Stimulated activated naive CD8-positive, alpha-beta T cell treated with anti-CD3 and anti-CD28 coated beads, Interleukin-15, amount 100 ng/mL, for 72 hours (primary cell): ENCODE measurements at regions not wholly inside any gene's neighbourhood (a gene's known extent, or its start where the extent isn't known, plus 50 kb on each side); places are given as distances from the start of the nearest gene placed in this dataset.
A peak's percentile ranks its signal among the peaks of the same experiment; 100 is the strongest.
"Not testable (repeated sequence)": the region's sequence is repeated elsewhere in the genome, so short reads cannot be mapped to it uniquely, and the experiment has no call there.

ENCODE experiments used
- ATAC-seq: fragments of 150-1000 bp; cut with Tn5 transposase; 2 replicates; pipeline ENCODE4 v1.10.0; 2021; ENCODE audit warnings: mild to moderate bottlenecking, moderate library complexity
- DNase-seq, 2 donors: peaks; one replicate each; pipeline ENCODE4 v3.0.0; 2021 to 2022
- H3K27ac Mint-ChIP-seq, 2 donors: one replicate each; pipeline ENCODE4 v1.8.0; 2022; ENCODE audit warnings: mild to moderate bottlenecking in 2 of 2, mixed read lengths in 2 of 2, moderate library complexity in 2 of 2
- H3K27me3 Mint-ChIP-seq: one replicate; pipeline ENCODE4 v1.8.0; 2022; ENCODE audit warnings: mixed read lengths
- H3K4me1 Mint-ChIP-seq: one replicate; pipeline ENCODE4 v1.8.0; 2022; ENCODE audit warnings: mild to moderate bottlenecking, mixed read lengths
- H3K4me3 Mint-ChIP-seq, 2 donors: one replicate each; pipeline ENCODE4 v1.8.0; 2022; ENCODE audit warnings: mild to moderate bottlenecking in 2 of 2, mixed read lengths in 2 of 2, moderate library complexity in 1 of 2
- H3K9me3 Mint-ChIP-seq, 2 donors: one replicate each; pipeline ENCODE4 v1.8.0; 2022; ENCODE audit warnings: mixed read lengths in 2 of 2

DNA sequence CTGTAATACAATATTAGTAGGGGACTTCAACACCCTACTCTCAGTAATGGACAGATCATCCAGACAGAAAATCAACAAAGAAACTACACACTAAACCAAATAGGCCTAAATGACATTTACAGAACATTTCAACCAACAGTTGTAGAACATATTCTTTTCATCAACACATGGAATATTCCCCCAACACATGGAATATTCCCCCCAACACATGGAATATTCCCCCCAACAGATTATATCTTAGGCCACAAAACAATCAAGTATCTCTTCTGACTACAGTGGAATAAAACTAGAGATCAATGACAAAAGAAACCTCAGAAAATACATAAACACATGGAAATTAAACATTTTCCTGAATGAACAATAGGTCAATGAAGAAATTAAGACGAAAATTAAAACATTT lies 187.2 kb upstream of the RBBP8 start:
- Mint-ChIP-seq H3K9me3 (peaks cover 9 to 33% of the 10 kb centered on the region in 2 donors), H3K27ac (no peak overlapping the region), H3K4me1 (no peaks in the 10 kb centered on the region), H3K27me3 (peaks cover 30% of the 10 kb centered on the region), H3K4me3 (no peak overlapping the region)
- DNase-seq (no peak), ATAC-seq (no peak)

DNA sequence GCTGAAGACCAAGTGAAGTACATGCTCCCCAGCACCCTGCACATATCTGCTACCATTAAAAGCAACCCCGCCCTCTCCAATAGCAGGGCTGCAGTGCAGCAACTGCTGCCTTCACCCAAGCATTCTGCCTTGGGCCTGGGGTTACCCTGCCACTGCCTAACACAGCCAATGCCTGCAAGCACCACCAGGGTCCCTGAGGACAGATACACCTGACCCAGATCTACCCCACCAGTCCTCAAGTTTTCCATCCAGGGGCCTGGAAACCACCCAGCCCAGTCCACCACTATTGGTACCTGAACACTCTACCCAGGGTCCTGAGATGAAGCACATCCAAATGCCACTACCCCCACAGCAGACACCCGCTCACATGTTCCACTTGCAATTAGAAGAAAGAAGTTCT lies 181.1 kb upstream of the RBBP8 start:
- no peak for DNase-seq
- Mint-ChIP-seq H3K27ac (peak overlapping the region in 1 of 2 donors; percentile 63), H3K9me3 (peaks cover 0 to 8% of the 10 kb centered on the region in 2 donors), H3K4me1 (no peaks in the 10 kb centered on the region), H3K4me3 (no peak overlapping the region), H3K27me3 (peaks cover 32% of the 10 kb centered on the region)
- no peak for ATAC-seq

DNA sequence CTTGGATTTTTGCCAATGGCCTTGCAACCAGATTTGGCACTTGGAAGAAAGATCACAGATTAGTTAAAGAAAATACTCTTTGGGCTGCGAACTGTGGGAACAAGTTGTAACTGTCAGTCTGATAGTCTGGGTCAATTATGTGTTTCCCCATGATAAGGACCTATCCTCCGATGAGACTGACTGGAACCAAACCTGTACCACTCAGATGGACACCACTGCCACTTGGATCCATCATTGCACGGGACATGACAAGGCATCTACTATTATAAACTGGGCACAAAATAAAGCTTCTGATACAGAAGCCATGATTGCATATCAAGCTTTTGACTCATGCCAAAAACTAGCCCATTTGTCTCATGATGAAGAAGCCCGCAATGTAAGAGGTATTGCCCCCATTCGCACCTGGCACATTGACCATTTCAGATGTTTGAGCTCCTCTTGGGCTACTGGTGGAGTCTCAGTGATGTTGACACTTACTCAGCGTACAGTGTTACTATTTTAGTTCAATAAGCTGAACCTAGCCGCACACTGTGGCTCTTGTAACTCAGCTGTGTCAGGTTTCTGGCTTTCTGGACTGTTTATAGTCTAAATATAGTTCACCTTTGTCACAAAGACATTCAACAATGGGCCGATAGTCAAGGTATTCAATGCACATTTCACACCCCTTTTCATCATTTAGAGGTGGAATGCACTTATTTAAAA lies 179.8 kb upstream of the RBBP8 start:
- Mint-ChIP-seq H3K4me1 (no peaks in the 10 kb centered on the region), H3K9me3 (peaks cover under 1 to 2% of the 10 kb centered on the region in 2 donors), H3K27me3 (peaks cover 28% of the 10 kb centered on the region), H3K27ac (no peak overlapping the region), H3K4me3 (no peak overlapping the region)
- DNase-seq, result no peak
- no peak for ATAC-seq

DNA sequence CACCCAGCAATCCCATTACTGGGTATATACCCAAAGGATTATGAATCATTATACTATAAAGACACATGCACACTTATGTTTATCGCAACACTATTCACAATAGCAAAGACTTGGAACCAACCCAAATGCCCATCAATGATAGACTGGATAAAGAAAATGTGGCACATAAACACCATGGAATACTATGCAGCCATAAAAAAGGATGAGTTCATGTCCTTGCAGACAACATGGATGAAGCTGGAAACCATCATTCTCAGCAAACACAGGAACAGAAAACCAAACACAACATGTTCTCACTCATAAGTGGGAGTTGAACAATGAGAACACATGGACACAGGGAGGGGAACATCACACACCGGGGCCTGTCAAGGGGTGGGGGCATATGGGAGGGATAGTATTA lies 169.1 kb upstream of the RBBP8 start:
- DNase-seq, result not testable (repeated sequence)
- H3K27me3 Mint-ChIP-seq, result peaks cover 15% of the 10 kb centered on the region

DNA sequence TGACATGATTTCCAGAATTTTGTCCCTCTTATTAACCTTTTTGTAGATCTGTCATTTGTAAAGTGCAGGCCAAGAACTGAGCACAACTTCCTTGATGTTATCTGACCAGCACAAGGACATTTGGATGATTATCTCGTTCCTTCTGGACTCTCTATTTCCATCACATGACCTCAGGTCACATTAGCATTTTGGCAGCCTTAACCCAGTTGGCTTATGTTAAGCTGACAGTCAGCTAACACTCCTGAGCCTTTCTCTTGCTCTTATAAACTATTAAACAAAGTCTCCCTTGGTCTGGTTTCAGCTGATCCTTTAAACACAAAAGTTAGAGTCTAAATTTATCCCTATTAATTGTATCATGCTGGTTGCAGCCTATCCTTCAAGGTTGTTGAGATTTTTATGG lies 167.2 kb upstream of the RBBP8 start:
- peaks cover 11% of the 10 kb centered on the region for H3K27me3 Mint-ChIP-seq
- ATAC-seq (no peak), DNase-seq (no peak)
- peaks cover 4 to 11% of the 10 kb centered on the region in 2 donors for H3K9me3 Mint-ChIP-seq
- H3K4me1 Mint-ChIP-seq, result no peaks in the 10 kb centered on the region
- no peak overlapping the region for H3K4me3 Mint-ChIP-seq
- H3K27ac Mint-ChIP-seq, result no peak overlapping the region

More for the DNA sequence above, 169.1 kb upstream of the RBBP8 start:
- H3K27ac Mint-ChIP-seq, H3K4me3 Mint-ChIP-seq, ATAC-seq, H3K4me1 Mint-ChIP-seq: not testable (repeated sequence)
- H3K9me3 Mint-ChIP-seq, result peaks cover 4 to 11% of the 10 kb centered on the region in 2 donors

DNA sequence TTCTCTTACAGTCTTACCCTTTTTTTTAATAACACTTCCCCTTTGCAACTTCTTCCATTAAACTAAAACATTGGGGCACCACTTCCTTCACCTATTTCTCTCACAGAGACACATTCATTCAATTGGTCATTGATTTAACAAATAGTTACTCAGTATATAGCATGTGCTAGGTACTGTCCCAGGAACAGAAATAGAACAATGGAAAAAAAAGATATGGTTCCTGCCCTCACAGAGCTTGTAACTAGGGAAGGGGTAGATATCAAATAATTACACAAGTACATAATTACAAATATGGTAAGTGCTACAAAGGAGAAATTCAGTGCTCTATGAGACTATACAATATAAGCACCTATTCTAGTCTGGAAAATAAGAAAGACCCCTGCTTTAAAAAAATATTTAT lies 165.5 kb upstream of the RBBP8 start:
- Mint-ChIP-seq H3K4me3 (no peak overlapping the region), H3K27ac (no peak overlapping the region), H3K27me3 (no peaks in the 10 kb centered on the region), H3K9me3 (peaks cover 2 to 4% of the 10 kb centered on the region in 2 donors), H3K4me1 (no peaks in the 10 kb centered on the region)
- DNase-seq (no peak), ATAC-seq (no peak)

DNA sequence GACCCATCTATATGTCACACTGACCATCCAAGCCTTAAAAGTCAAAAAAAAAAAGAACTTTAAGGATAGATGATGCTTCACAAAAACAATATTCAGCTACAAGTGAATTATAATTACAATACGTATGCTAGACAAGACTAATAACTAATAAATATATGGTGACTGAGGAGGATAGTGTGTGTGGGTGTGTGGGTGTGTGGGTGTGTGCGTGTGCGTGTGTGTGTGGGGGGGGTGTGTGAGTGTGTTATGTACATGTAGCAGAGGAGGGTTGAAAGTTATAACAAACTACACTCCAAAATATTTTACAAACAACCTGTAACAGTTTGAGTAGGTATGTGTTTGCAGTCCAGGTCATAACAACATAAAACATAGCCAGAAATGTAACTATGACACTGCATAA lies 159.2 kb upstream of the RBBP8 start:
- ATAC-seq (no peak), DNase-seq (no peak)
- H3K4me1 Mint-ChIP-seq, result no peaks in the 10 kb centered on the region

DNA sequence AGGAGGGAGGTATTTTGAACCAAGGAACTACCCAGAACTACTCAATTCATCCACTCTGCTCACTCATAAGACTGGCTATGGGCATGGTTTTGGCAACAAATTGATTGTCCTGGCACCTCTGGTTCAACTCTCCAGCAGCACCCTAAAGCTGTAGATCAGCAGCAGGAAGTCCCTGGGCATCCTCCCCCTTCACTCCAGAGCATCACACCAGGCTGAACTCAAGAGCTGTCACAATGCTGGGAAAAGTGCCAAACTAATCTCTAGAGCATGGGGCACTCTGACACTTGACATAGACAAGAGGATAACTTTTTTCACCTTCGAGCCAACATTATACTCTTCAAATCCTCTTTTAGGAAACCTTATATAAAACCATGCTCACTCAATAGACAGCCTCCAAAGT lies 154.1 kb upstream of the RBBP8 start:
- Mint-ChIP-seq H3K4me1 (no peaks in the 10 kb centered on the region), H3K27me3 (peaks cover 24% of the 10 kb centered on the region), H3K9me3 (no peaks in the 10 kb centered on the region), H3K4me3 (no peak overlapping the region), H3K27ac (no peak overlapping the region)
- ATAC-seq (no peak), DNase-seq (no peak)

More for the DNA sequence above, 159.2 kb upstream of the RBBP8 start:
- Mint-ChIP-seq H3K27me3 (peaks cover 8% of the 10 kb centered on the region), H3K4me3 (no peak overlapping the region), H3K9me3 (peaks cover 0 to 4% of the 10 kb centered on the region in 2 donors), H3K27ac (no peak overlapping the region)

DNA sequence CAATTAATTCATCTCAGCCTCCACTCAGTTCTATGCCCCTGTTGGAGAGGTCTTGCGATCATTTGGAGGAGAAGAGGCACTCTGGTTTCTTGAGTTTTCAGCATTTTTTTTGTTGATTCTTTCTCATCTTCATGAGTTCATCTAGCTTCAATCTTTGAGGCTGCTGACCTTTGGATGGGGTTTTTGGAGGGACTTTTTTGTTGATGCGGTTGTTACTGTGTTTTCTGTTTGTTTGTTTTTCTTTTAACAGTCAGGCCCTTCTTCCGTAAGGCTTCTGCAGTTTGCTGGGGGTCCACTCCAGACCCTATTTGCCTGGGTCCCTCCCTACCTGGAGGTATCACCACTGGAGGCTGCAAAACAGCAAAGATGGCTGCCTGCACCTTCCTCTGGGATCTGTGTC lies 149.9 kb upstream of the RBBP8 start:
- peaks cover 23% of the 10 kb centered on the region for H3K27me3 Mint-ChIP-seq
- no peak overlapping the region for H3K27ac Mint-ChIP-seq
- H3K4me3 Mint-ChIP-seq, result no peak overlapping the region
- DNase-seq, result no peak
- H3K4me1 Mint-ChIP-seq, result no peaks in the 10 kb centered on the region
- ATAC-seq, result no peak
- no peaks in the 10 kb centered on the region for H3K9me3 Mint-ChIP-seq

DNA sequence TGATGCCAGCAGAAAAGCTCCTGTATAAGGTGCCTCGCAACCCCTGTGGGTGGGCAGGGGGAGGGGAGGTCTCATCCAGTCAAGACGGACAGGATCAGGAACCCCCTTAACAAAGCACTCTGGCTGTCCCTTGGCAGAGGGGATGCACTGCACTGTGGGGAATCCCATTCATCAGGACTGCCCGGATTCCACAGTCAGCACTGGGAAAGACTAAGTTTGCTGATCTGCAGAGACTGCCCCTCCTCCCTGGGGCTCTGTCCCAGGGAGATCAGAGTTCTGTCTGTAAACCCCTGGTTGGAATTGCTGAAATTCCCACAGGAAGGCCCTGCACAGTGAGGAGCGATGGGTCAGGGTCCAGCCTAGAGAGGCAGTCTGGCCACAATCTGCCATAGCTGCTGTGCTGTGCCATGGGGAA lies 149.5 kb upstream of the RBBP8 start:
- no peak overlapping the region for H3K27ac Mint-ChIP-seq
- peaks cover 23% of the 10 kb centered on the region for H3K27me3 Mint-ChIP-seq
- no peaks in the 10 kb centered on the region for H3K4me1 Mint-ChIP-seq
- H3K9me3 Mint-ChIP-seq, result no peaks in the 10 kb centered on the region
- no peak overlapping the region for H3K4me3 Mint-ChIP-seq
- ATAC-seq, result no peak
- DNase-seq, result no peak

DNA sequence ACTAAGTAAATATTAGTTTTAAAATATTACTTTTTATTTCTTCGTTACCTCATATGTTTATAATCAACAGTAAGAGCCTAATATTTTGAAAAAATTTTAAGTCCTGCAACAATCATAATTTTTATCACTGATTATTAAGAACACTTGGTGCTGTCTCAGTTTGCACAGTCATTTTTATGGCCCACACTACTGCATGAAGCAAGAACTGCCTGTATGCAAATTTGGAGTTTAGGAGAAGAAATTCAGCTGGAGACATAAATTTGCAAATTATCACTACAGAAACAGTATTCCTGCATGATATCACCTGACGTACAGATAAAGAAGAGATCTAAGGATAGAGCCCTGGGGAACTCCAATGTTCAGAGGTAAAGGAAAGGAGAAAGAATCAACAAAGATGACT lies 144.1 kb upstream of the RBBP8 start:
- no peaks in the 10 kb centered on the region for H3K9me3 Mint-ChIP-seq

DNA sequence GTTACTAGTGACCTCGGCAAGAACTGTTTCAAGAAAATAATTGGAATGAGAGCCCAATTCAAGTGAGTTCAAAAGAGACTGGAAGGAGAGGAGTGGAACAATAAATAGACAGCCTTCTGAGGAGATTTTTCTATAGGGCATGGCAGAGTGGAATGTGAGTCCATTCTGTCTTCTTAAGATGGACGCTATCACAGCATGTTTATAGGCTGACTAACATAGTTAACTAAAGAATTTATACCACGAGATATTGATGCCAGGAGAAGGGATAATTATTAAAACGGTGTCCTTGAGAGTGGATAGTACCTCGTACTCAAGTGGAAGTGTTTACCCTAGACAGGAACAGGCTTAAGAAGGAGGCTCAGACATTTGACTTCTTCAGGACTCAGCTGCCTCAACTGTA lies 143.5 kb upstream of the RBBP8 start:
- no peak overlapping the region for H3K27ac Mint-ChIP-seq
- no peak overlapping the region for H3K4me3 Mint-ChIP-seq
- ATAC-seq (no peak), DNase-seq (no peak)
- H3K4me1 Mint-ChIP-seq, result no peaks in the 10 kb centered on the region
- peaks cover 39% of the 10 kb centered on the region for H3K27me3 Mint-ChIP-seq
- H3K9me3 Mint-ChIP-seq, result no peaks in the 10 kb centered on the region

More for the DNA sequence above, 144.1 kb upstream of the RBBP8 start:
- no peak overlapping the region for H3K27ac Mint-ChIP-seq
- H3K4me3 Mint-ChIP-seq, result no peak overlapping the region
- H3K27me3 Mint-ChIP-seq, result peaks cover 37% of the 10 kb centered on the region
- DNase-seq (no peak), ATAC-seq (no peak)
- H3K4me1 Mint-ChIP-seq, result no peaks in the 10 kb centered on the region

DNA sequence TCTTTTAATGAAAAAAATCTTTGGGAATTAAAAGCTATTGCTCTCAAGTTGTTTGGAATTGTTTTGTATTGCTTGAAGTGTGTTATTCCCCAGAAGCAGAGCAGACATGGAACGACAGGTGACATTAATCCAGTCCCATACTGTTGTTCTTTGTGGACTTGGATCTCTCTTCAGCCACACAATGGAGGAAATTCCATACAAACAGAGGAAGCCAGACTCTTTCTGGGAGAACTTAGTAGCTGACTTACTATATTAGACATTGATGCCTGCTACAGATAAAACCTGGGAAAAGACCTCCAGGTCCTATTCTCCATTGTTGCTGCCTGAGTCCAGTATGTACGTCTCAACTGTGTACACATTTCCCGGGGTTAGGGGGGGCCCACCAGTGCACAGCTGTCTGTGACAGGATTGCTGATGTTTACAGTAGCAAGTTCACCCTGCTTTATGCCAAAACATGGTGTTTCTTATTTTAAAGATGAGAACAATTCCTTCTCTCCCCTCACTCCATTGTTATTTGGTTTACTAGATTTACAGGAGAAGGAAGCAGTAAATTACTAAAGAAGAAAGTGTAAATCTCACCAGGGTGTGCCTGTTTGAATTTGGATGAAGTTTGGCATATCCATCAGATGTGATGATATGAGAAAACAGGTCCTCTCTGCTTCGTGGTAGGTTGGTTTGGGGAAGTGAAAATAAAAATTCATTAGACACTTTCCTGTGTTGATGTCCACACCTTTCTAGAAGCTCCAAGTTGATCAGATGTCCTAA lies 142.4 kb upstream of the RBBP8 start:
- ATAC-seq, result no peak

DNA sequence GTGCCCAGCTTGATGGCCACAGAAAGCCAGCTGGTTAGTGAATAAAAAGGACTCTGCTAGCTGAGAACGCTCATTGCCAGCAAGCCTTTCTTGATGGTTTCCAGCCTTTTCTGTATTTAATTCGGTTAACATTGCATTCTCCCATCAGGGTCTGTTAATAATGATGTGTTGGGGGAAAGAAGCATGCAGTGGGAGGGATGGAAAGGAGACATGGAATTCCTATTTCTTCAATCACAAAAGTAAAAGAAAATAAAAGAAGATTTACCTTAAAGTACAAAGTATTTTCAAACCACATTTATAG lies 141.9 kb upstream of the RBBP8 start:
- no peak overlapping the region for H3K4me3 Mint-ChIP-seq
- ATAC-seq, result no peak
- peaks cover 32% of the 10 kb centered on the region for H3K27me3 Mint-ChIP-seq
- no peaks in the 10 kb centered on the region for H3K9me3 Mint-ChIP-seq
- DNase-seq, result no peak
- no peak overlapping the region for H3K27ac Mint-ChIP-seq
- H3K4me1 Mint-ChIP-seq, result no peaks in the 10 kb centered on the region

More for the DNA sequence above, 142.4 kb upstream of the RBBP8 start:
- peaks cover 35% of the 10 kb centered on the region for H3K27me3 Mint-ChIP-seq
- H3K4me3 Mint-ChIP-seq, result no peak overlapping the region
- no peak overlapping the region for H3K27ac Mint-ChIP-seq
- DNase-seq, result no peak
- no peaks in the 10 kb centered on the region for H3K4me1 Mint-ChIP-seq
- no peaks in the 10 kb centered on the region for H3K9me3 Mint-ChIP-seq

DNA sequence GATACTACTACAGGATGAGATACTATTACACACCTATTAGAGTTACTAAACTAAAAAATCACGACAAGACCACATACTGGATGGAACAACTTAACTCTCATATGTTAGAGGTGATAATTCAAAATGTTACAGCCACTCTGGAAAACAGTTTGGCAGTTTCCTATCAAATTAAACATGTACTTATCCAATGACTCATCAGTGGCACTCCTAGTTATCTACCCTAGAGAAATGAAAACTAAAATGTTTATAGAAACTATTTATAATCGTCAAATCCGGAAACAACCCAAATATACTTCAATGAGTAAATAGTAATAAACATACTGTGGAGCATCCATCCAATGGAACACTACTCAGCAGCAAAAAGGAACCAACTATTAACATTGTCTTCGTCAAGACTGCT lies 137.0 kb upstream of the RBBP8 start:
- no peak for DNase-seq
- no peak overlapping the region for H3K4me3 Mint-ChIP-seq
- H3K27me3 Mint-ChIP-seq, result peaks cover 29% of the 10 kb centered on the region
- H3K9me3 Mint-ChIP-seq, result no peaks in the 10 kb centered on the region
- no peak for ATAC-seq
- no peaks in the 10 kb centered on the region for H3K4me1 Mint-ChIP-seq
- H3K27ac Mint-ChIP-seq, result no peak overlapping the region

DNA sequence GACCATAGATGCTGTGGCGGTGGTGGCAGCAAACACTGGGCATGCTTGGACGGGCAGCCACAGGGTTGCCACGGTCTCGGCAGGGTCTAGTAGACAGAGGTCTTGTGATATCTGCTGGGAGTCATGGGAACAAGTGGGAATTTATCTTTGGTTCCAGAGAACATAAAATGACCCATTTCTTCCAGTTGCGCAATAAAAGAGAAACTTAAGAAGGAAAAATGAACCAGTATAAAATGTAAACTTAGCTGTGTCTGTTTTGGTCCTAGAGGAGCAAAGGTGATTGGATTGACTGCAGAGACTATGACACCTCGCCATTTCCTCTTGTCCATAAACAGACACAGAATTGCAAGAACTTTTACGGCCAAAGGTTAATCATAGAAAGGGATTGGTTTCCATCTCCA lies 132.6 kb upstream of the RBBP8 start:
- no peak overlapping the region for H3K4me3 Mint-ChIP-seq
- no peaks in the 10 kb centered on the region for H3K4me1 Mint-ChIP-seq
- H3K27me3 Mint-ChIP-seq, result peaks cover 7% of the 10 kb centered on the region
- no peak for DNase-seq
- no peak overlapping the region for H3K27ac Mint-ChIP-seq
- no peaks in the 10 kb centered on the region for H3K9me3 Mint-ChIP-seq
- no peak for ATAC-seq
